ENCODE measurements at regions not wholly inside any gene's neighbourhood (a gene's known extent, or its start where the extent isn't known, plus 50 kb on each side); places are given as distances from the start of the nearest gene placed in this dataset.

DNA sequence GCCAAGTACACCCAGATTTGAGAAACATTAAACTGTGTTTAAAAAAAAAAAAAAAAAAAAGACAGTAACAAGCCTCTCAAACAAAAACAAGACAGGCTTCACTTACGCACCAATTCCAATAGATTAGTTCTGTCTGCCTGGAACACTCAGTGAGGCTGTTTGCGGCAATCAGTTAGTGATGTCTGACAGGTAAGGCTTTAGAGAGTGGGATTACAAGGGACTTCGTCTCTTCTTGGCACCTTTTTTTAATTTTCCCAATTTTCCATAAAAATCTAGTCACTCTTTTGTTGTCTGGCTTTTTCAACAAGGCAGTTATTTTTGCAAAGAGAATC, 79.6 kb downstream of the NCOR2 start:
- no peak for DNase-seq

DNA sequence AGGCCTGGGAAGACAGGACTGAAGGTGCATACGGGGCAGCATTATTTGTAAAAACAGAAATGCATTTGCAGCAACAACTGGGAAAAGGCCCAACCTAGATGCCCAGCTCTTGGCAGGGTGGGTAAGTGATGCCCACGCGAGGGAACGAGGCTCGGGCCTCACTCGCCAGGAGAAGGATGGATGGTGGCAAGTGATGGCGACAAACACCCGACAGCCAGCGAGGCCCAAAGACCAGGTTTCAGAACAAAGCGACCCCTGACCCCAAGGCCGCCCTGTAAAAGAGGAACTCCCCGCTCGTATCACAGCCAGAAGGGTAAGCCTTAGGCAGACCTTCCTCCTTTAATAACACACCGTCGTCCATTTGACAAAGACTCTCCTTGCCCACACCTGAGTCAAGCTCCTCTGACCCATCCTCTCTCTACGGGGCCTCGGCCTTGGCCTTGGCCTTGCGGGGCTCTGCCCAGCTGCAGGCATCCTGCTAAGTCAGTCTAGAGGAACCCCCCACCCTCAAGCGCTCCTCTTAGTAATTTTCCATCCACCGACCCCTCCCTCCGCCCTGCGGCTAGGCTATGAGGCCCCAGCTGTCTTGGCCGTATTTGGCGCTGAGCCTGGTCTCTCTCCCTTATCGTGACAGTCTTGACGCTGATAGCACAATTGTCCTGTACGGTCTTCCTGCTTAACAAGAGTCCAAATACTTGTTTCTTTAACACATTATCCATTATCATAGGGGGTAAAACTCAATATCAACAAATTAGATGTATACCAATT, 80.2 kb downstream of the NCOR2 start:
- no peak for DNase-seq

DNA sequence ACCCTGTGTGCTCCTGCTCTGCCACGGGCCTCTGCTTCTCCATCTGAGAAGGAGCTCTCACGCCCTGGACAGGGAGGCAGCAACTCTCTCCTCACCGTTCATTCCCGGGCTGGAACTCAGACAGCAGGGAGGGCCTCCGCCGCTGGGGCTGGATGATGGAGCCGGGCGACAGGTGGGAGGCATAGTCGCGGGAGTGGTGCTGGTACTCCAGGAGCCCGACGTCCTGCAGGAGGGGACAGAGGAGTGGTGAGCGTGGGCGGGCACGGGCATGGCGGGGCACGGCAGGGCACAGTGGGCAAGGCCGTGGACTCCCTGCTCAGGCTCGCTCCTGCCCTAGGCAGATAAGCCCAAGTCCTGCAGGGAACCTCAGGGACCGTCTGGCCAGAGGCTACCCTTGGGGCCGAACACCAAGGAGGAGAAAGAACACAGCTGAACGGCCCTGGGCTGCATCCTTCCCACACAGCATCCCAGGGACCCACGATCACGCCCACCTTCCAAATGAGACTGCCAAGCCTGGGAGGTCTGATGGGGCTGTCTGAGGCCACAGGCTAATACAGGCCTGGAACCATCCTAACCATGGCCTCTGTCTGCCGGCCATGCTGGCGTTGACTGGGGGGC, 81.0 kb downstream of the NCOR2 start:
- DNase-seq: no peak

DNA sequence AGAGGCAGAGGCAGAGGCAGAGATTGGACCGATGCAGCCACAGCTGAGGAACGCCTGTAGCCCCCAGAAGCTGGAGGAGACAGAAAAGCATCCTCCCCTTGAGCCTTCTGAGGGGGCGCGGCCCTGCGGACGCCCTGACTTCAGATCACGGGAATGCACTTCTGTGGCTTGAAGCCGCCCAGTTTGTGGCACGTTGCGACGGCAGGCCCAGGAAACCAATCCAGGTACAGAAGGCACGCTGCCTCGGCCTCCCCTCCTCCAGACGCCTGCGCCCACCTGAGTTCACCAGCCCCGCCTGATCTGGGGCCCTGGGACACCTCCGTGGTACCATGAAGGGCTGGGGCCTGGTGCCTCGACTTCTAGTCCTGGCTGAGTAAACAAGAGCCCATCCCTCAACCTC, 82.0 kb downstream of the NCOR2 start:
- DNase-seq: no peak

DNA sequence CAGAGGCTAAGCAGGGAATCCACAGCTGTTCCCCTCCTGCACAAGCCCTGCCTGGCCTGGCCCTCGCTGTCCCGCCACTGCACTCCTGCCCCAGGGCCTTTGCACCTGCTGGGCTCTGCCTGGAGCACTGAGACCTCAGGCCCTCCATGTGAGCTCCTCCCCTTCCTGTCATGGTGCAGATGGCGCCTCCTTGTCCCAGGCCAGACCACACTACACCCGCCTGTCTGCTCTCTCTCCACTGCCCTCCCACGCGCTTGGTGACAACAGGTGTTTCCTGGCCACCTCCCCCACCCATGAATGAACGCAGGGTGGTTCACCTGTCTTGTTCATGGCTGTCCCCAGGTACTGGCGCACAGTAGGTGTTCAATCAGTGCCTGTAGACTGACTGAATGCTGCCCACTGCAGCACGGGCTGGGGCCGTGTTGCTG, 82.9 kb downstream of the NCOR2 start:
- no peak for DNase-seq

DNA sequence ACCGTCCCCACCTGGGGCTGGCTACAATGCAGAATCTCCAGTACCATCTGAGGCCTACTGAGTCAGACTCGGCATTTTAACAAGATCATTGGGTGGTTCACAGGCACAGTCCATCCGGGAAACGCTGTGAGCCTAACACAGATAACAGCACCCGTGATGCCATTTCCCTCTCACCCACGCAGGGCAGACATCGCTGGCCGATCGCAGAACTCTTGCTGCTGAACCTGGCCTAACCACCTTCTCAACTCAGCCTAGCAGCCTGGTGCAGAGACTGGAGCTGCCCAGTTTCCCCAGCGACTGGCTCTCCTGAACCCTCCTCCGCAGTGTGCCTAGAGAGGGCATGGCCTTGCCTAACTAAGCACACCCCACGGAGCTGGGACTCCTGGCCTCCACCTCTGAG, 83.3 kb downstream of the NCOR2 start:
- no peak for DNase-seq

DNA sequence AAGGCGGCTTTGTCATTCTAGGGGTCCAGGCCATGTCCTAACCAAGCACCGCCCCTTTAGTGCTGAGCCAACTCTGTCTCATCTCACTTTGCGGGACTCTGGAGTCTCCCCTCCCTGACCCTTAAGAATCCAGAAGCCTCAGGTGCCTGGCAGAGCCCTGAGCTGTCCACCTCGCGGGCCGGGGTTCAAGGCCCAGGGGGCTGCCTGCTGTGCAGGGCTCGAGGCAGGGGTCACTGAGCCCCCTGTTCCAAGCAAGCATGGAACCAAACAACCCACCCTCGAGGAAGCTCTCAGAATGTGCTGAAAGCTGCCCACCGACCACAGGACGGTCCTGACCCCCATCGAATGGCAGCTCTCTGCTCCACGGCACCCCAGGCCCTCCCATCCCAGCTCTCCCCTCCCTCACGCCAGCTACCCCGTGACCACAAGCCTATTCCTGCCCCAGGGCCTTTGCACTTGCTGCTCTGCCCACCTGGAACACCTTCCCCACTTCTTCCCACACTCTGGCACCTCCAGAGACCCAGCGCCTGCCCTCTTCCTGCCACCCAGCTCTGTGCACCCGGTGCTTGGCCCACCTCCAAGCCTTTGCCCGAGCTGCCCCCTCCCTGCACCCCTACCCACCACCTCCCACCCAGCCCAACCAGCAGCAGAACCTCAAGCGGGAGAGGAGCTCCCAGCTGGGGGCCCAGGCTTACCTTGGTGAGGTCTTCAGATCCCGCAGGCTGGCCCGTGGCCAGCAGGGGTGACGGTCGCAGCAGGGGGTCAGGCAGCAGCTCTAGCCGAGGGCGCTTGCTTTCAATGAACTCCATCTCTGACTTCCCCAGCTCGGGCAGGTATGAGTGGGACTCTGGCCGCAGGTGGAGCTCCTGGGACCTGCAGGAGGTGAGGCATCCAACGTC, 84.3 kb downstream of the NCOR2 start:
- DNase-seq: no peak

DNA sequence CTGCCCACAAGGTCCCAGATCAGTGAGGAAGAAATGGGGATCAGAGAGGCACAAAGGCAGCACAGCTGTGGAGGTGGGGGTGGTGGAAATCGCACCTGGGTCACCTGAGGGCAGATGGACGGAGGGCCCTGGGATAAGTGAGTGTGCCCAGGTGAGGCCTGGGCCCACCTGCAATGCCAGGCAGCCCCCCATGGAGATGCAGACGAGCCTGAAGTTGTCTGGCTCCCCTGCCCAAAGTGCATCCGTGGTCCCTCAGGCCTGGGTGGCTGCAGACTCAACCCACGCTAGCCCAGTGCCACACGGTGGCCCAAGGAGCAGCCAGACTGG, 84.9 kb downstream of the NCOR2 start:
- no peak for DNase-seq

DNA sequence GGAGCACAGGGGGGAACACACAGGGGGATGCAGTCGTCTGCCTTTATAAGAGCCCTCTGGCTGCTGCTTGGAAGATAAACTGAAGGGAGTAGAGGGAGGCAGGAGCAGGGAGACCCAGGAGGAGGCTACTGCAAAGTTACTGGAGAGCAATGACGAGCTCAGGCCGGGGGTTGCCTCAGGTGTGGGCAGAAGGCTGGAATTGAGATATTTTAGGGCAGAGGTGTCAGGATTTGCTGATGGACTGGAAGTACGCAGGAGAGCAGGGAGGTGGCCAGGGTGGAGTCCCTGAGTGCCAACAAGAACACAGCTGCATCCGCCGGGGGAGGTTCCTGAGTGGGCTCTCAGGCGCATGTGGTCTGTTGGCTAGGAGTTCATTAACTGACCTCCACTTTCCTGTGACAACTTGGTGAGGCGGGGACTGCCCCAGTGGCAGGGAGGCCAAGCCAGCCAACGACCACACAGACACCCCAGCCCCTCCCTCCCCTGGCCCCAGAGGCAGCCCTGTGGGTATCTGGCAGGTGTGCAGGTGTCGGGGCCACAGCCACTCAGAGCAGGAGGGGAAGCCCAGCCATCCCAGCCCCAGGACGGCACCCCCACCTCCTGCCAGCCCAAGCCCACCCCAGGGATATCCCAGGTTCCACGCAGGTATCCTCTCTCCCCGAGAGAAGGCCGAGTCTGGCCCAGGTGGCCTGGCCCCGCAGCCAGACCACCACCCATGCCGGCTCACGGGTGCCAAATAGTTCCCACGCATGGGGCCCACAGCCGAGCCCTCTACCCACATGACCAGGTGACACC, 85.4 kb downstream of the NCOR2 start:
- no peak for DNase-seq

DNA sequence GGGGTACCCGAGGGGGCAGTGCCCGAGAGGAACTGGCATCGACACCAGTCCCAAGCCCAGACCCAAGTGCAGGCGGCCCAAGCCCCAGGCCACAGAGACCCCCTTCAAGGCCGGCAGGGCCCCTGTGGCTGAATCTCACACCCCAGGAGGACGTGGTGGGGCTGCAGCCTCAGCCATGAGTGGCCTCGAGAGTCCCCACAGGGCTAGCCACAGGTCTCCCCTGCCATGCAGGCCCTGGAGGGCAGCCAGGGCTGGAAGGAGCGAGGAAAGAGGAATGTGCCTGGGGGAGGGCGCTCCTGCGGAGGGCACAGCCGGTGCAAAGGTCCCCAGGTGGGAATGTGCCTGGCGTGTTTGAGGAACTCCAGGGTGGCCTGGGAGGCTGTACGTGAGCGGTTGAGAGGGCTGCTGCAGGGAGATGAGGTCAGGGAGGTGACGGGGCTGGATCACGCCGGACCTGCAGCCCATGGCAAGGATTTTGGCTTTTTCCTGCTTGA, 86.1 kb downstream of the NCOR2 start:
- no peak for DNase-seq

DNA sequence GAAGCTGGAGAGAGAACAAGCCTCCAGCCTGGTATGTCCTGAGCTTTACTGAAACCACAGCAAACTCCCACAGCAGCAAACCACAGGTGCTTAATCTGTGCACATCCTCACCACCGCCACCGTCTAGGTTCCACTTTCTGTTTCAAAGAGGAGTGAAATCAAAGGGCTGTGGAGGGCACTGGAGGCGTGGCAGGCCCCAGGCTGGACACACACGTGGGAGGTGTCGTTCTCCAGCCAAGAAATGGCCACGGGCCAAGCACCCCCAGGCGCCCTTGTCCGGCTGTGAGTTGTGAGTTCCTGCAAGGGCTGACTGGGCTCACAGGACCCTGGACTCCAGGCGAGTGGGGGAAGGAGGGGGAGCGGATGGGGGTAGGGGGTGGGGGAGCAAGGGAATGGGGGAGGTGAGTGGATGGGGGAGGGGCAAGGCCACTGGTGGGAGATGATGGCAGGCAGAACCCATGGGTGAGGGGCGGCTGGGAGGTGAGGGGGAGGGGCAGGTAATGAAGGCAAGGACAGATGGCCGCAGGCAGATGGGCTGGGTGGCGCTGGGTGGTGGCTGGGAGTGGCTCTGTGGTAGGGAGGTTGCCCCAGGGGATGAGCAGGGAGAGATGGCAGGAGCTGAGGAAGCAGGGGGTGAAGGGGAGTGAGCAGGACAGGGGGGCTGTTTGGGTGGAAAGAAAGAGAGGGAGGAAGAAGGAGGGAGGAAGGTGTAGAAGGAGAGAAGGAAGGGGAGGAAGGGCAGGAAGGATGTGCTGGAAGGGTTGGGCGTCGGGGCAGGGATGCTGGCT, 86.7 kb downstream of the NCOR2 start:
- no peak for DNase-seq

DNA sequence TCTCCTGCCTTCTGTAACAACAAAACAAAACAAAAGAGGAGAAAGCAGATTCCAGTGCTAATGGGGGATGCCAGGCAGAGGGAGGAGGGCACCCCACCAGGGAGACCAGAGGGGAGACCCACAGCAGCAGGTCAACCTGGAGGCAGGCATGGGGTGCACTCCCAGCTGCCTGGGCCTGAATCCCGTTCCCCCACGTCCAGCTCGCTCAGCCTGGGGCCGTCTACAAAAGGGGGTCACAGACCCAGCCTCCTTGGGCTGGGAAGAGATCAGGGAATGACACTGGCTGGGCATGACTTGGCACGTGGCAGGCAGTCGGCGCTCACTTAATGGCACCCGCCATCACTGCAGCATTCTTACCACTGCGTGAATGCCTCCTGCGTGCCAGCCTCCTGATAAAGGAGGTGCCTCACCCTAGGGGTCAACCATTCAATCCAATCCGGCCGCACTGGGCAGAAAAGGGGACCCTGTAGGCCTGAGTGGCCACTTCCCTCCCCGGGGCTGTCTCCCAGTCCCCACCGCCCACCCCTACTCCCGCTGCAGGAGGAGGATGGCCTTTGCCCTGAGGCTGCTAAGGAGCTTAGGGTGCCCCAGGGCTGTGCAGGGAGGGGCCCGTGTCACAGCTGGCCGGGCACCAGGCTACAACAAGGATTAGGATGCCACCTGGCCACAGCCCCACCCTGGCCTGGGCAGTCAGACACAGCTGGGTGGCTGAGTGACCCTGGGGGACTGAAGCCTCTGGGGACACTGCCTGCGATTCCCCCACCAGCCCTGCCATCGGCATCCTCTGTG, 87.5 kb downstream of the NCOR2 start:
- DNase-seq: no peak

DNA sequence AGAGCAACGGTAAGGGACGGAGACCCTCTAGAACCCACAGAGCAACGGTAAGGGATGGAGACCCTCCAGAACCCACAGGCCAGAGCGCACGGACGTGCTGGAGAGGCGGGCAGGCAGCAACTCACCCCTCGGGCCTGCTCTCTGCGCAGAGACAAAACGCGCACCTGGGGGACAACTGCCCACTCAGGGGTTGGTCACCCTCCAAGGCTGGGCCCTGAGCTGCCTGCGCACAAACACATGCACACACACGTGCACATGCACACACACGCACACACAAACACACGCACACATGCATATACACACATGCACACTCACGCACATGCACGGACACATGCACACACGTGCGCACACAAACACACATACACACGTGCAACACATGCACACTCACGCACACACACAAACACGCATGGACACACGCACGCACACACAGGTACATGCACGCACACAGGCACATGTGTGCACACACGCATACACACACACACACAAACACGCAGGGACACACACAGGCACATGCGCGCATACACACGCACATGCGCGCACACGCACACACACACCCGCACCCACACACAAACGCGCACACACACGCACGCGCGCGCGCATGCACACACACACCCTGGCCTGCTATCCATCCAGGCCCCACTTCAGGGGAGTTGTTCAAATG, 88.3 kb downstream of the NCOR2 start:
- DNase-seq: no peak

DNA sequence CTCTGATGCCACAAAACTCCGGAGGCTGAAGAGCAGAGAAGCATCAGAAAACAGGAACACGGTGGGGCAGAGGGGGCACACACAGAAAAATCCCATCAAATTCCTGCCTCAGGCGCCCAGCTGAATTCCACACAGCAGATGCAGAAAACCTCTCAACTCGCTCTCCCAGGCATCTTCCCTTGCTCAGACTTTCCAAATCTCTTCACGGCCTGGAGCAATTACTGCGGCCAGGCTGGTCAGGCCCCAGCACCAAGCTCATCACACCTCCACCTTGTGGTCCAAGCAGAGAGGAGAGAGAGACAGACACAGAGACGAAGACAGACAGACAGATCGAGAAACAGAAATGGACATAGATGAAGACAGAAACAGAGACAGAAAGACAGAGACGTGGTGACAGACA, 89.0 kb downstream of the NCOR2 start:
- DNase-seq: no peak

DNA sequence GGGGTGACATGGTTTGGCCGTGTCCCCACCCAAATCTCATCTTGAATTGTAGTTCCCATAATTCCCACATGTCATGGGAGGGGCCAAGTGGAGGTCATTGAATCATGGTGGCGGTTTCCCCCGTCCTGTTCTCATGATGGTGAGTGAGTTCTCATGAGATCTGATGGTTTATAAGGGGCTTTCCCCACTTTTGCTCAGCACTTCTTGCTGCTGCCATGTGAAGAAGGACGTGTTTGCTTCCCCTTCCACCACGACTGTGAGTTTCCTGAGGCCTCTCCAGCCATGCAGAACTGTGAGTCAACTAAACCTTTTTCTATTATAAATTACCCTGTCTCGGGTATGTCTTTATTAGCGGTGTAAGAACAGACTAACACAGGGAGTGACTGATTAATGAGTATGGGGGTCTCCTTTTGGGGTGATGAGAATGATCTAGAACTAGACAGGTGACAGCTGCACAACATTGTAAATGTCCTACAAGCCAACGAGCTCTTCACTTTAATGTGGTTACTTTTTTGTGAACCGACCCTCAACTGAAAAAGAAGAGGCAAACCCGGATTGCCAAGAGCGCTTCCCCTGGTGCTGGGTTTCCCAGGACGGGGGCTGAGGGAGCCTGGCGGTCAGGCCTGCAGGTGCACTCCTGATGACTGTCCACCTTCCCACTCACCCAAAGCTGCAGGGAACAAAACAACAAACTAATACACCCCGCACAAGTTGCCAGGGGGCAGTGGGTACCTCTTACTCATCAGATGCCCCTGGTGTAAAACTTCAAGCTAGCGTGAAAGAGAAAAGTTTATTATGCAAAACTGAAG, 90.1 kb downstream of the NCOR2 start:
- DNase-seq: no peak

DNA sequence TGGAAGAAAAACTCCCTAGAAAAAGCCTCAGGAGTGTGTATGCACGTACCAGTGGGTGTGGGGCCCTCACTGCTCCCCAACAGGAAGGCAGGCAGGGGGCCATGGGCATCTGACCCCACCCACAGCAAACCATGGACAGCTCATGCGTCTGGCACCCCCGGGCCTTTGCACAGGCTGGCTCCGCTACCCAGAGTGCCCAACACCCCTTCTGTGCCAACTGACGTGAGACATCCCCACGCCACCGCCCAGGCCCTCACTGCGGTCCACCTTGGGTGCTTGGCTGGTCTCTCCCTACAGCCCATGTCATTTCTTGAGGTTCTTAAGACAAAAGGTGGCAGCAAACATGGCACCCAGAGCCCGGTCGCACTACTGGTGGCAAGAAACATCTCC, 91.4 kb downstream of the NCOR2 start:
- DNase-seq: no peak

DNA sequence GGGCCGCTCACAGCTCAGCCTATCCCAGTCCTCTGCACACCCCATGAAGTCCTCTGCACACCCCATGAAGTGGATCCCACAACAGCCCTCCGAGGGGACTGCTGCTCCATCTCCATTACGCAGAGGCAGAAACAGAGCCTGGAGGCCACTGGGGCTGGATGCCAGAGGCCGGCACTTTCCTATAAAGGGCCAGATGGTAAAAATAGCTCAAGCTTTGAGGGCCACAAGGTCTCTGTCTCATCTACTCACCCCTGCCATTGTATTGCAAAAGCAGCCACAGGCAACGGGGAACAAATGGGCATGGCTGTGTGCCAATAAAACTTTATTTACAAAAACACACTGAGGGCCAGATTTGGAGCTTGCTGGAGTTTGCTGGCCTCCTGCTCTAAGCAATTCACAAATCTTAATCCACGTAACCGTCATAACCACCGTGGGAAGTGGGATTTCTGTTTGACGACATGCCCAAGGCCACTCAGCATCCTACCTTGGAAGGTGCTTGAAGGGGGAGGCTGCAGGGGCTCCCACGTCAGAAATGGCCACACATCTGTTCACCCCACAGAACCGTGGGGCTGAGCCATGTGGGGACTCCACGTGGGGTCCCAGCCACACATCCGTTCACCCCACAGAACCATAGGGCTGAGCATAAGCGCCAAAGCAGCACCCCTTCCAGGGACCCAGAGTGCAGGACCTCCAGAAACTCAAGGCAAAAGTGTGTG, 92.0 kb downstream of the NCOR2 start:
- no peak for DNase-seq

DNA sequence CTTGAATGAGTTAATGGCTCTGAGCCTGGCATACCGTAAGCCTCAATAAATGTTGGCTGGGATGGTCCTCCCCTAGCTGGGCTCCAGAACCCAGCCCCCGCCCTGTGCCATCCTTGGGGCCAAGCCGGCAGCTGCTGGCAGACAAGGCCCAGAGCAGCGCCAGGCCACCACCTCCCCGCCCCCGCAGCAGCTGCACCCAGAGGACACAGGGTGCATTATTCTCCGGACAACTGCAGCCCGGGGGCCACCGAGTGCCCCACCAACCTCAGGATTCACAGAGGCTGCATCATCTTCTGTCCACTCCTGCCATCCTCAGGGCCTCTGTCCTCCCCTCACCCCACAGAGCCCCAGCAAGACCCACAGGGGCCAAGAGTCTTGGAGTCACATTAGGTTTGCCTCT, 92.7 kb downstream of the NCOR2 start:
- no peak for DNase-seq

DNA sequence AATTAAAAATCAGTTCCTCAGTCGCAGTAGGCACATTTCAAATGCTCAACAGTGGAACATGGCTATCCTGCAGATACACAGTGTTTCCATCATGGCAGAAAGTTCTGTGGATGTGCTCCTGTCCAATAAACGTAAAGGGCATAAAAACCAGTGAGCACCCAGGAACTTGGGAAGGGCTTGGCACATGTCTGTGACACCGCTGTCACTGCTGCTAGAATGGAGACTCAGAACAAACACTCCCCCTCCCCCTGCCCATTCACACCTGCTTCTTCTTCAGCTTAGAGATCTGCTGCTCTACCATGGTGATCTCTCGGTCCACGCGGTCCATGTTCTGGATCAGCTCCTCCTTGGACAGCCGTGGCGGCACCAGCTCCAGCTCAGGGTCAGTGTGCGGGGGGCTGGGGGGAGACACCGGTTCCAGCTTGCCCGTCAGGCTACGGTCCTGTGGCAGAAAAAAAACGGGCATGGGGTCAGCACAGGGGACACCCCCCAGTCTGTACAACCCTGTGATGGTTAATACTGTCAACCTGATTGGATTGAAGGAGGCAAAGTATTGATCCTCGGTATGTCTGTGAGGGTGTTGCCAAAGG, 94.6 kb downstream of the NCOR2 start:
- DNase-seq: no peak

Measured in 8988T (cell line).